NOMO-1 treated with dmso at 0.1 percent for 144 hours (cell line): ENCODE measurements at regions not wholly inside any gene's neighbourhood (a gene's known extent, or its start where the extent isn't known, plus 50 kb on each side); places are given as distances from the start of the nearest gene placed in this dataset.

Experiments used
- DNase-seq: peaks from one replicate; lab custom pipeline; 2025; ENCODE audit not compliant: unreplicated experiment; lab: John Stamatoyannopoulos, UW

DNA sequence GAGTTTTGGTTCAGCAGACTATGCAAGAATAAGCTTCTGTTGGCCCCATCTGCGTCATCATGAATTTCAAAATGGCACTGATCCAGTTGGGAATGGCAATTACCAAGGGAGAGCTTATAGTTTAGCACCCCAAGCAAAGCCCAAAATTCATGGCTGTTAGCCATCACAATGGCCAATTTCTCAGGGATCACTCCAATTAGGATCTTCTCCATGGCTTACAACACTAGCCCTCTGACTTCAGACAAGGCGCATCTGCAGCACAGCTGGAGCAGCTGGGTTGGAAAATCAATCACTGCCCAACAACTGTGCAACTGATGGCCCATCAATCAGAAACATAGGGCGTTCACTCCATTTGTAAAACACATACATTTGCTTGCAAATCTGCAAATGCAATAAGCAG, 273.6 kb downstream of the SRBD1 start:
- no peak for DNase-seq

DNA sequence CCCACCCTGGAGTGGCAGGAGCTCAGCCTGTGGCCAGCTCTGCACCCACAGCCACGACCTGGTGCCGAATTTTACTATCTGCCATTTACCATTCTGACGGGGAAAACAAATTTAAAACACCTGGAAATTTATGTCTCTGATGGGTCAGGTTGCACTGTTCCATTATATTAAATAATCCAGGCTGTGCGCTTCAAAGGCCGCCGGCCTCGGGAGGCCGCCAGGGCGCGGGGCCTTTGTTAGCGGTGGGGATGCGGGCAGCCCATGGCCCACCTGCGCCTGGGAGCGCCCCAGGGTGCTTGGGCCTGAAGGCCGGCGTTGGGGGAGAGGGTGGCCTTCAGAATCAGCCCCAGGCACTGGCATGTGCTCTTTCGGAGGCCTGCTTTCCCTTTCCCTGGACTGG, 276.9 kb downstream of the SRBD1 start:
- no peak for DNase-seq

DNA sequence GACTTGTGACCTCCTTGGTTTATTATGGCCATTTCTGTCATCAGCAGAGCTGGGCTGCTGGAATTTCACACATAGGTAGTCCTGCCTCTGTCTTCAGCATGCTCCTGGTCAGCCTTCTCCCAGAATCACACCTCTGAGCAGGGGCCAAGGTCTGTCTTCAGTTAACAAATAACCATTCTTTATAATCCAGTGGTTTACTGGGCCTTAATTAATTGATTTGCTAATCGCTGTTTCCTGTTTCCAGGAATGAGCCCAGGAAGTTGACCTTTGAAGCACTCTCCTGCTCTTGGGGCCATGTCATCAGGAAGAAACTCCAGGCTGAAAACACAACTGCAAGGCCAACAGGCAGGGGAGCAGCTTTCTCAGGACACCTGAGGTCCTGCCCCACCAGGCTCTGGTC, 278.5 kb downstream of the SRBD1 start:
- no peak for DNase-seq

DNA sequence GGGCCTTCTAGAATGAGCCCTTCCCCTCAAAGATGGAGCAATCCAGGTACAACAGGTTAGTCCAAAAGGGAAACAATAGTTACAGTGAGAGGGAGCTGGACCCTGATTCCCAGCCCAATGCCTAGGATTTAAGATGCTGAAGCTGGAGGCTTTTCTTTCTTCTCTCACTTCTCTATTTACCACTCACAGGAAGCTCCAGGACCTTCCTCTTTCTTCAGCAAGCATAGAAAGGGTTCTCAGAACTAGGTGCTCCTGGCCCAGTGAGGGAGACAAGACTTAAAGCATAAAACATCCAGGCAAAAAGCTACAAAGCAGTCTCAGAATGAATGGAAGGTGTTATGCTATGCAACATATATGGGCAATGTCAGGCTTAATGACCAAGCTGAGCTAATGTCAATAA, 279.0 kb downstream of the SRBD1 start:
- DNase-seq: no peak

DNA sequence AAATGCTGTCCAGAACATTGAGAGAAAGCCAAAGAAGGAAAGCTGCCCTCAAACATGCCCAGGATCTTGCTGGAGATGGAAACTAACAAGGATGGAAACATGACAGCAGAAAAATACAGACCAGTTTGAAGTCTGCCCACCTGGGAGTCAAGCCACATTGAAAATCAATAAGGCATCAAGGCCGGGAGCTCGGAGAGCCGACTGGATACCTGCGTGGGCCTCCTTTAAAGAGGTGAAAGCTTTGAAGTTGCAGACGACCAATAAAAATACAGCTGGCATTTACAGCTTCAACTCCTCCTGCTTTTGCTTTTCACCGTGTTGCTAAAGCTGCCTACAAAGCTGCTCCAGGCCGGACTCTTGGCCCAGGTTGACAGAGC, 279.7 kb downstream of the SRBD1 start:
- DNase-seq: no peak

DNA sequence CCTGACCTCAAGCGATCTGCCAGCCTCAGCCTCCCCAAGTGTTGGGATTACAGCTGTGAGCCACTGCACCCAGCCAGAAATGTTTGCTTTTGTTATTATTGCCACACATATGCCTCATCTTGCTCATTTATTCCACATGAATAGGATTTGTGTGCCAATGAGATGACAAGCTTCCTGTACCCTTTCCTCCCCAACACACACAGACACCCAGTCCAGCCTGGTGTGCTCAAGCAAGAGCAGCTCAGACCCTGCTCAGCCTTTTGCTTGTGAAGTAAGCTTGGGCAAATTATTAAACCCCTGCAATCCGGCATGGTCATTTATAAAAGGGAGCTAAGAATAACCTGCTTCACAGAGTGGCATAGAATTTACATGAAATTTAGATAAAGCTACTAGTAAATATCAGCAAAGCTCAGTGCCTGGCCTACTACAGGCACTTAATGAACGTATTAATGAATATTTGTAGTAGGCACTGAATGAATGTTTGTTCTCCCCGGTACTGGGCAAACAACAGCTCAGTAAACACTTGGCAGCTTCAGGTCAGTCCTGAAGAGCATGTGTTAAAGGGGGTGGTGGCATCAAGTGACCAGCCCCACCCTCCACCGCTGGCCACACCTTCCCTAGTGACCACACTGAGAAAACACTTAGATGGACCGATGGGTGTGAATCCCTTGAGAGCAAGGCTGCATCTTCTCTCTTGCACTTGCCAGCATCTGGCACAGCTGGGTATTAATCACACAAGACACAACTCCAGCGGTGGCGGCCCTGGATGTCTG, 280.2 kb downstream of the SRBD1 start:
- no peak for DNase-seq

DNA sequence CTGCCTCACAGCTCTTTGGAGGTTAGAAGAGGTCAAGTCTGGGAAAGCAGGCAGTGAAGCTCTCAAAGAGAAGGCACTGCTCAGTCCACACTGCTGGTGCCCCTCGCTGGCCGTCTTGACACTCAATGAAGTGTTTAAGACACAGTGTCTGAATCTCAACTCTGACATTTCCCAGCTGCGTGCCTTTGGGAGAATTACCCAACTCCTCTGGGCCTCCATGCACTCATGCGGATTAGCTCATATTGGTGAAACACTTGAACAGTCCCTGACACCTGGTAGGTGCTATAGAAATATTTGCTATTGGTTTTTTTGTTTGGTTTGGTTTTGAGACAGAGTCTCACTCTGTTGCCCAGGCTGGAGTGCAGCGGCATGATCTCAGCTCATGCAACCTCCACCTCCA, 281.0 kb downstream of the SRBD1 start:
- no peak for DNase-seq

DNA sequence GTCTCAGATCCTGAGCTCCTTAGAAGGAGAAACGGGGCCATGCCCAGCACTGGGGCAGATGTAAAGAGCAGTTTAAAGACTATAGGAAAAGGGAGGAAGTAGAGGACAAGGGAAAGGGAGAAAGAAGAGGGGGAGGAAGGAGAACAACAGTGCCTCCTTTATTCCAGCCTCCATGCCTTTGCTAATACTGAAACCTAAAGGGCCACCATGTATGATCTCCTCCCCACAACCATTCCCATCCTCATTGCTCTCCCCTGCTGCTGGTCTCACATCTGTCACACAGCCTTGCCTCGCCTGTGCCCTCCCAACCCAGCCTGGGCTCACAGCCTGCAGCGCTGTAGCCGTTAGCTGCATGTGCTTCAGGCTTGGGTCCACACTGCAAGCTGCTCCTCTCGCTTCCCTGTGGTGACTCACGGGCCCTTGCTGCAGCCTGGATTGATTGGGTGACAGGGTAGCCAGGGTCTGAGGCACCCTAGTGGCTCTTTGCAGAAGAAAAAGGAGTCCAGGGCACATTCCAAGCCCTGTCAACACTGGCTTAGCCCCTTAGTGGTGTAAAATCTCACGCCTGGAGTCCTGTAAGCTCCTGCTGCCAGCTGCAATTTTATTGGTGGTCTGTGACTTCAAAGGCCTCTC, 281.9 kb downstream of the SRBD1 start:
- DNase-seq: no peak

DNA sequence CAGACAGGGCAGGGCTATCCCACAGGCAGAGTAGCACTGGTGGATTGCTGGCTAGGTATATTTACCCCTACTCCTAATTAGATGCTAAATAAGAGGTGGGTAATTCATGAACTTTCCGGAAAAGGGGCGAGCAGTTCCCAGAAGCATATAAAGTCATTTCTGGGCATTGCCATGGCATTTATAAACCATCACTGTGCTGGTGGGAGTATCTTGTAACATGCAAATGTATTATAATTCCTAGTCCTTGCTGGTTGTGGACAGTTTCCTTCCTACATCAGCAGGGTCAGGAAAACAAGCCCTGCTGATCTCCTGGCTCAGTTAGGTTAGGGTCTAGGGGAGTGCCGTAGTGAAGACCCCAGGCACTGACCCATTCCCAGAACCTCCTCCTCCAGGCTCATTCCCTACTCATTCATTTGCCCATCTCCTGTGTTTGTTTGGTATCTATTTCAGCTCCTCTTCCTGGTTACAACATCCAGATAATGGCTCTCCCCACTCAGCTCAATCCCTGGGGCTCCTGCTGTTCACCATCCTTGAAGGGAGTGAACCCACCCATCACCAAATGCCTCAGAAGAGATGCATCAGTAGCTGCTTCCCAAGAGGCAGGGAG, 282.7 kb downstream of the SRBD1 start:
- no peak for DNase-seq

DNA sequence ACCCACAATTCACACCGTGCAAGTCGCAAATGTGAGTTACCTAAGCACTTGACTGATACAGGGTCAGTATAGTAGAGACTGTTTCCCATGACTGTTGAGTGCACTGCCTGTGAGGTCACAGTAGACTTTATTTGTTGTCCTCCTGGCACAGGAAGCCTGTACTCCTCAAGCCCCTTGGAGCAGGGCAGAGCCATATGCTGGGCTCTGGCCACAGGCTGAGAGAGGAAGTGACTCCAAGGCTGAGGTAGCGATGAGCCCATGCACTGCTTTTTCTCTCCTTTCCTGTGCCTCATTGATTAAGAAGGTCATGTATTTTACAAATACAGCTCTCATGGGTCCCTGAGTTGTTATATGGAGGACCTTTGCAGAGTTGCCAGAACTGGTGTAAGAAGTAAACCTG, 287.7 kb downstream of the SRBD1 start:
- no peak for DNase-seq

DNA sequence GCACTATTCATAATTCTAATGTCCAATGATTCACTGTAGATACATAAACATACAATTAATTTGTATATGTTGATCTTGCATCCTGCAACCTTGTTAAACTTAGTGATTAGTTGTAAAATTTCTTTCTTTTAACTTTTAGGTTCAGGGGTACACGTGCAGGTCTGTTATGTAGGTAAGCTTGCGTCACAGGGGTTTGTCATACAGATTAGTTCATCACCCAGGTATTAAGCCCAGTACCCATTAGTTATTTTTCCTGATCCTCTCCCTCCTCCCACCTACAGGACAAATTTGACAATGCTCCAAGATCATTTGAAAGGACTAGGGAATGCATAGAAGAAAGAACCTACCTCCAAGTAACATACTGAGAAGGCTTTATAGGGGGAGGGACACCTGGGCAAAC, 290.1 kb downstream of the SRBD1 start:
- no peak for DNase-seq

DNA sequence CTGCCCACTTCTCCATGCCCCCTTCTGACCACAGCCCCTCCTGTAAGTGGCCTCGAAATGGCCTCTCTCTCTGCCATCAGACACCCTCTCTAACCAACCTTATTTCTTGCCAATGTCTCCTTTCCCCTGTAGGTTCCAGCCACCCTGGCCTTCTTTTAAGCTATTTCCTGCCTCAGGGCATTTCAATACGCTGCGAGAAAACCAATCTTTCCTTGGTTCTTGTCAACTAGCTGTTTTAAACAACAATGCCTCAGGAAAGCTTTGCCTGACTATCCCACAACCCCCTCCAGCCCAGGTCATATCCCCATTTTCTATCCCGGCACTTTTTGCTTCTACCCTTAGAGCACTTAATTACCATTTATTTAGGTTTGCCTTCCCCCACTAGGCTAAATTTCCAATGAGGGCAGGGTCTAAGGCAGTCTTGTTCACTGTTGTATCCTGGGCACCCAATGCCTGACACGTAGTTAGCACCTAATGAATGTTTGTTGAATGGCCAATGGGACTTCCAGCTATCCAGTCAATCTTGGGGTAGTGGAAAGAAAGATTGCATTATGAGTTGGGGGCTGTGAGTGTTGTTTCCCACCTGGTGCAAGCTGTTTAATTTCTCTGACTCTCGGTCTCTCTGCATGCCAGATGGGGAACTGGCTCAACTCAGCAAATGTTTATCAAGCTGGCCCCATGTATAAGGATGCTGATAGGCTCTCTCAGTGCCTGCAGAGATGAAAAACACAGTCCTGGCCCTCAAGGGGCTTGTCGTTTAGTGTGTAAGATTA, 291.2 kb downstream of the SRBD1 start:
- no peak for DNase-seq

DNA sequence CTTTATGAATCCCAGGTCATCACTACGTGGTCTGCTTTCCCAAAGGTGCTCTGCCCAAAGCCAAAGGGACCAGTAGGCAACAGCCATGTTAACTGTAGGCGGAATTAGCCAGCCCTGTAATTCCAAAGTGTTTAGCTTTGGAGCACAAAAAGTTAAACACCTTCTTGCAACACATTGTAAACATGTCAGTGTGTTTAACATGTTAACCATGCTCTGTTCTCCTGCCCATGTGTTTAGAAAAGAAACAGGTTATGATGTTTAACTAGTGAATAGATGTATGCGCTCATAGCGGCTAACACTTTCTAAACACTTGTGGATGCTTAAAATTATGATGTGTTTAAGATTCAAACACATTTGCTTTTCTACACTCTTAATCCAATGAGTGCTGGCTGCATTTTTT, 292.4 kb downstream of the SRBD1 start:
- no peak for DNase-seq

DNA sequence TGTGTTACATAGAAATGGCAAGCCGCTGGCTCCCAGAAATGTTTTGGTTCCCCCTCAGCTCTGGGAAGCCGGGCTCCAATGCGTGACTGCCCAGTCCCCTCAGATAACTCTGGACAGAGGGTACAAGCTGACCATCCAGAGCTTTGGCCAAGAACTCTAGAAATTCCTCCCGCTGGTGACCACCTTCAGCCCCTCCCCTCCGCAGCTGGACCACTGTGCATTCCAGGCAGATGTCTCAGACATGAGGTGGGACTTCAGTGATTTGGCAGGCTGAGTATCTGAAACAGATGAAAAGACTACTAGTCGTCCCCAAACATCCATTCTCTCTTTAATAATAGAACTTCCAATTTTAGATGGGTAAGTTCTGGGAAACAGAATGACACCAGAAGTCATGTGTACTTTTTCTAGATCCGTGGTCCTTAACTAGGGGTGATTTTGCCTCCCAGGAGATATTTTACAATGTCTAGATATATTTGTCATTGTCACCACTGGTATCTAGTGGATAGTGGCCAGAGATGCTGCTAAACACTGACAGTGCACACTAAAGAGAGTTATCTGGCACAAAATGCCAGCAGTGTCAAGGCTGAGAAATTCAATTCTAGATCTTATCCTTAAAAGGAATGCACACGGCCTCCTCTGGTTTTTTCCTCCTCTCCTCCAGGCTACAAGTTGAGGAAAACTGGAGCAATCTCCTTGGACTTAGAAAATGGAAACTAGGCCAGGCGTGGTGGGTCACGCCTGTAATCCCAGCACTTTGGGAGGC, 294.3 kb downstream of the SRBD1 start:
- no peak for DNase-seq

DNA sequence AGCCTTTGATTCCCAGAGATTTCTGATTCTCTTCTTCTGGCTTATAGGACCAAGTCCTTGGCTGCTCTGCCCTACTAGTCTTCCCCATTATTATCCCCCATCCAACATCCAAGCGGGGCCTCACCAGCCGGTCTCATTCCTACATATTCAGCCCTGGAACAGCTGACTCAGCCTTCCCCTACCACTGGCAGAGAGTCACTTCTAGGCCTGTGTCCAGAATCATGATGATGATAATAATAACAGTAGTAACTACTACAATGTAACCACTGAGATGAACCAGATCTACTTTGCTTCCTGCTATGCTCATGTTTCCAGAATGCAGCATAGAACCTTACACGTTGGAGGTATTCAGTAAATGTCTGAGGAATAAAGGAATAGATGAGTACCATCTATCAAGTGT, 295.2 kb downstream of the SRBD1 start:
- no peak for DNase-seq

DNA sequence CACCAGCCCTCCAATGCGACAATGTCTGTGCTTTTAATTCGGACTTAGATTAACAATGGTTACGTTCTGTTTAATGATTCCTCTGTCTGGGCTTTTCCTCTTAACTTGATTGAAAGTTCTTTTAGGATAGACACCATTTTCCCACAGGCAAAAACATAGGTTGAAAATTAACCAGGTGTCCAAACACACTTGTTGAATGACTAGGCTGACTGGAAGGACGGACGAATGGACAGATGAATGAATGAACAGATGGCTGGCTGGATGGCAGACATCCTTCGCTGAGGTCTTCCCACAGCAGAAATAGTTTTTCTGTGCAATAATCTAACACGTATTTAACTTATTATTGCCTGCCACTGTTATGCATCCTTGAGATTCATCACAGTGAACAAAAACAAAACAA, 298.8 kb downstream of the SRBD1 start:
- no peak for DNase-seq

DNA sequence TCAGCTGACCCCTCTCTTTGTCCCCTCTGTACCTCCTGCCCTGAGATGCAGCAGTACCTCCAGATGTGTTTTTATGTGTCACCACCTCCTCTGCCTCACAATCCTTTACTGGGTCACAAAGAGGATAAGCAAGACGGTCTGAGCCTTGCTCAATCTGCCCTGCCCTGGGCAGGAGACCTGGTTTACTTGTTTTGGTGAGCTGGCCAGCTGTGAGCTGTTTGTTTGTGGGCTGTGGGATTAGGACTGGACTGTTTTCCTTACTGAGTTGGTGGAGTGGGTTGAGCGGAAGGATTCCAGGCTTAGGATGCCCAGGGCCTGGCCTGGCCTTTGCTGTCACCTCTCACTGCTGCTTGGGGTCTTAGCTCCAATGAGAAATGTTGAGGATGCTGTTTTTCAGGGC, 299.5 kb downstream of the SRBD1 start:
- no peak for DNase-seq

DNA sequence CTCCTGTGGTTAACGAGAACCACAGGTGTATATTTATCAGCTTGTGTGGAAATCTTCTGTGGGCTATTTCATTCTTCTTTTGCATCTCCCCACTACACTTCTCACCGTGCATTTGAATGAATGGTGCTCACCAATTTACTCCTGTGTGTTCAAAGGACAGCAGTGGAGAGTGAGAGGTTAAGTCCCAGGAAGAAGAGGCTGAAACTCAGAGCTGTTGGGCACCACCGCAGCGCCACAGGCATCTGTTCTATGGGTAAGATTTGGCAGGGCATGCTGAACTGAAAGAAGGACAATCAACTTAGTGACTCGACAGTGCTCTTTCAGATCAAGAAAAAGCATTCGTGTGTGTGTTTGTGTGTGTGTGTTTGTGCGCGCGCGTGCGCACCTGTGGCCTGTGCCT, 297.9 kb upstream of the SIX2 start:
- no peak for DNase-seq

DNA sequence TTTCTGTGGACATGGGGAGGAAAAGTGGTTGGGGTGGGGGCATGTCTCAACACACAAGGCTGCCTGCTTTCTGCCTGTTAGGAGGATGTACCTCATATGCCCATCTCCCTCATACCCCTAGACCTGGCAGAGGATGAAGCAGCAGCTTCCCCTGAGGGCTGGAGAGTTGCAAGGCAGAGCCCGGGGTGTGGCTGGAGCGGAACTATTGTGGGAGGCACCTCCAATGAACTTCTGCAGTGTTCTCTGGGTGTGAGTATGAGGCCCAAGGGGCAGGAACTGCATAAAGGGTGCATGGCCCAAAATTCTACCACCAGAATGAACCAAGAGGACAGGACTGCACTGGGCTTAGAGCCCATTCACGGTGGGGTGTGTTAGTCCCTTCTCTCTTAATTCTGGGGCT, 296.3 kb upstream of the SIX2 start:
- no peak for DNase-seq

DNA sequence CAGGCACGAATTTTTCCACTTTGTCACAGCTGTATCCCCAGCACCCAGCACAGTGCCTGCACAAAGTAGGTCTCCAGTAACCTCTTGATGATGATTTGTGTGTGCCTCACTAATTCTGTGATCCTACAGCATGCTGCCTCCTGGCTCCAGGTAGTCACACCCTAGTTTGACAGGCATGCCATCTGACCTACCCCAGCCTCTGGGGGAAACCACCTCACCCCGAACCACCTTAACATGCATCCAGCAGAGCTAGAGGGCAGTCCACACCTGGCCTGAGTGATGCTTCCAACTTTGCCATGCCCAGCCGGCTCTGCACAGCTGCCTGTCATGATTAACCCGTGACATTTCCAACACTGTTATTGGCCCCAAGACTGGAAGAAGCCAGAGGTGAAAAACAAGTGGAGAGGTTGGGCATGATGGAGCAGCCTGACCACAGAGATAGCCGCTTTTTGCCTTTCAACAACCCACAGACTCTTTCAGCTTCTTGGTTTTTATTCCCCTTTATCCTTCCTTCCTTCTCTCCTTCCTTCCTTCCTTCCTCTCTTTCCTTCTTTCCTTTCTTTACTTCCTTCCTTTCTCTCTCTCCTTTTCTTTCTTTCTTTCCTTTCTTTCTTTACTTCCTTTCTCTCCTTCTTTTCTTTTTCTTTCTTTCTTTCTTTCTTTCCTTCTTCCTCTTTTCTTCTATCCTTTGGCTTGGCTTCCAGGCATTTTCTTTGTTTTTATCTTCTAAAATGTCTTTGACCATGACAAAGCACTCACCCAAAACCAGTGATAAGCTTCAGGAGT, 294.4 kb upstream of the SIX2 start:
- DNase-seq: no peak
